ENCODE measurements at regions not wholly inside any gene's neighbourhood (a gene's known extent, or its start where the extent isn't known, plus 50 kb on each side); places are given as distances from the start of the nearest gene placed in this dataset.
A peak's percentile ranks its signal among the peaks of the same experiment; 100 is the strongest.

DNA sequence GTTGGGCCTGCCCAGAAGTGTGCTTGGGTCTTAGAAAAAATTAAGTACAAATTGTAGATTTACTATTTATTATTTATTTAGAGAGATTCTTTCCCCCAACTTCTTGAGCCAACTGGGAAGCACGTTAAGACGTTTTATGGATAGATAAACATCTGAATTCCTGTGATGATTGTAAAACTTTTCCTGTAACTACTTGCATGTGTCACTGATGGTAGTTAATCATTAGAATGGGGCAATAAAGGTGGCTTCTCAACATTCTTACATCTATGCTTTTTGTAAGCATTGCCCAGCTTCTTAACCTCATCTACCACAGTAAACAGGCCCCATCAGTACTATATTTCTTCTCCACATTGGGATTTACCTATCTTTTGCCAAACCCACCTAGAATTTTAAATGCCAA is 559.8 kb downstream of the LMO4 start:
- DNase-seq, result no peak

- DNase-seq, result no peak
Measured at GRCh38 chr1:87894062-87894461, 565.4 kb downstream of the LMO4 start.

DNA sequence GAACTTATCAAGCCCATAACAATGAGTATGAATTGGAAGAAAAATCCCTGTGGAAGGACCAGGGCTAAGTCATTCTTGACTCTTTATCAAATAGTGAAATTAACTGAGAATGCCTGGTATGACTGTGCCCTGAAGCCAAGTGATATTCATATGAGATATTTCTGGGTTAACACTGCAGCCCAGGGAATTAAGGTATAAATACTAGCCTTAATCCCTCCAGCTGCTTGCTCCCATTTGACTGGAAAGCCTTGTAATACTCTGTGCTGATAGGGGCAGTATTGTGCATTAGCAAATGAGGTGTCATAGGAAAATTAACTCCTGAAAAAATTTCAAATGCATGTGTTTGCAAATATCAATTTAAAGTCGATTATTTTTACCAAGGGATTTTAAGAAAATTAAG is 568.8 kb downstream of the LMO4 start:
- no peak for DNase-seq

- DNase-seq, result no peak
Measured at GRCh38 chr1:87898431-87898830, 569.8 kb downstream of the LMO4 start.

GRCh38 chr1:87899017-87899416 is 570.3 kb downstream of the LMO4 start:
- DNase-seq, result no peak

DNA sequence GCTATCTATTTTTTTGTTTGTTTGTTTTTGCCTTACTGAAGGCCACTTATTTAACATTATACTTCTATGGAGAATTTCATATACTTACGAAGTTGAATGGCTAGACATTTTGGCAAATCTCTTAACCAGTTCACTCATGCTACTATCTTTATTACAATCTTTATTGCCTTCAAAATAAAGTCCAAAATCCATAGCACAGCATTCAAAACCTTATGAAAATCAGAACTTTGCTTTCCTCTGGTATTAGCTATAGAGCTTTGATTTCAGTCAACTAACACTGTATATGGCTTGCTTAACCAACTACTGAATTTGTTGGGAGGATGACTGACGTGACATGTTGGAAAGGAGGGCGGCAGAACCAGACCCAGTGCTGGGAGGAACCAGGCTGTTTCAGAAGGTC is 571.1 kb downstream of the LMO4 start:
- no peak for DNase-seq

DNA sequence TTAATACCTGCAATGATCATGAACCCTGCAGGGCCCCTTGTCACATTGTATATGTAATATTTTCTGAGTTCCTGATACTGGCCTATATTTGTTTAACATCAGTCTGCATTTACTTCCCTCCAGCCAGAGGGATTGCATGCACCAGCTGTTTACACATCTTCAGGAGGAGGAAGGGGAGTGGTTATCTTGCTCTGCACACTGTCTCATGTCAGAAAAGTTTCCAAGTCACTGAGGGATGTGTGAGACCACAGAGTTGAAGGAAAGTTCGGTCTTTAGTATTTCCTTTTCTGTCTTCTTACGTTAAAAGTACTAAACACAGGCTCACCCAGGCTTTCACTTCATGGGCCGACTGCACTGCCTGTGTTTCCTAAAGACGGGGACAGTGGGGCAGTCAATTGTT is 574.1 kb downstream of the LMO4 start:
- no peak for DNase-seq

DNA sequence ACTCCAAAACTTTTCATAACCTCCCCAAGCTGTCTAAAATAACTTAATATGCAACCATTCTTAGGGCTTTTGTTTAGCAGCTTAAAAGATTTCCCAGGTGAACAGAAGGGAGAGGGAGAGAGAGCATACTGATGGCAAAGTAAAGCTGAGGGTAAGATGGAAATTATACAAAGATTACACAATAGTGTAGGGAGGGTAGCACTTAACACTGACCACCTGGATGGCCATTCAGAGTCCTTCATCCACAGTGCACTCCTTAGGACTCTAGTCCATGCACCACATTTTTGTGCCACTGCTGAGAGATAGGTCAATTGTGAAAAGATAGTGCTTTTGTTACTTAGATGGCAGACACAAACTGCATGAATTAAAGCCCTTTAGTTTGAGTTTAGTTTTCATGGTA is 574.6 kb downstream of the LMO4 start:
- no peak for DNase-seq

- DNase-seq, result no peak
Measured at GRCh38 chr1:87904651-87905050, 576.0 kb downstream of the LMO4 start.

- DNase-seq, result no peak
Measured at GRCh38 chr1:87905651-87906050, 577.0 kb downstream of the LMO4 start.

DNA sequence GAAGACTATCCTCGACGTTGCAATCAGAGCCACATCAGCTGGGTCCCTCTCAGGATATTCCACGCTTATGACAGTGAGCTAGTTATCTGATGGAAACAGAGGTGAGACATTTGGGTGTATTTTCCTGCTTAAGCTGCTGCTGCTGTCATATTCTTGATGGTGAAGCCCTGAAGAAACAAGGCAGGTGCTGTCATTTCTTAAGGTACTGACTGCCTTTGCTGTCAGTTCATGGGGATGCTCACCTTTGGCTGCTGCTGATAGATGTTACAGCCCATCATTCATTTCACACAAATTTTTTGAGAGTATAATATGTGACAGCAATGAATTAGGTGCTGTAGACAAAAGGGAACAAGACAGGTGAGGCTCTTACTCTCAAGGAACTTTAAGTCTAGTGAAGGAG is 577.4 kb downstream of the LMO4 start:
- DNase-seq, result no peak

- DNase-seq, result no peak
Measured at GRCh38 chr1:87913361-87913760, 584.7 kb downstream of the LMO4 start.

DNA sequence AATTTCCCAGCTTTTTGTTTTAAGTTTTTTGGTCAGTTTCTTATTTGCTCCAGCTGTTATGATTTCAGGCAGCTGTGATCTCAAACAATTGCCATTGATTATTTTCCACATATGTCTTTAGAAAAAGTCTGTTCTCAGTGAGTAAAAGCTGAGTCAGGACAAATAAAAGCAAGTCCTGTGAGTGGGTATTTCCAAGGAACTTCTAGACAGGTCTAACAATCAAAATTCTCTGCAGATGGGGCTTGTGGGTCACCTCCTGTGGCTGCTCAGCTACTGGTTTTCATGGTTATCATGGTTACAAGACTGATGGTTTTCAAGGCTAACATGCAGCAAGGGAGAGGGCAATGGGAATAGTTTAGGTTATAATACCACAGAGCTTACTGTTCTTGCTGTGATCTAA is 585.7 kb downstream of the LMO4 start:
- DNase-seq, result no peak

DNA sequence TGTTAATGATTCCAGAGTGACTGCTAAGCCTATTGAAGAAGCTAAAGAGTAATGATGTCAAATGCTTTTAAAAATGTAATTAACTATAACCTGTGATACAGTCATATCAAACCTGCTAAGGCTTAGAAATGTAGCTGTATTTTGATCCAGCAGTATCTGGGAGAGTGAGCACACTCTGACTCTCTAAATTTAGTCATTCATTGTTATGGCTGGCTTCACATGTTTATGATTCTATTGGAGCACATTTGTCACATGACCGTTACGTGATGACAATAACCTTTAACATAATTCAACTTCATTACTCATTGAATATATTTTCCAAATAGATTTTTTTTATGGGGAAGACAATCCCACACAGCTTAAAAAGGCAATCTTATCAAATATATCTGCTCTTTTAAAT is 587.1 kb downstream of the LMO4 start:
- peak; percentile 7 for DNase-seq

- no peak for DNase-seq
Measured at GRCh38 chr1:87916965-87917364, 588.3 kb downstream of the LMO4 start.

DNA sequence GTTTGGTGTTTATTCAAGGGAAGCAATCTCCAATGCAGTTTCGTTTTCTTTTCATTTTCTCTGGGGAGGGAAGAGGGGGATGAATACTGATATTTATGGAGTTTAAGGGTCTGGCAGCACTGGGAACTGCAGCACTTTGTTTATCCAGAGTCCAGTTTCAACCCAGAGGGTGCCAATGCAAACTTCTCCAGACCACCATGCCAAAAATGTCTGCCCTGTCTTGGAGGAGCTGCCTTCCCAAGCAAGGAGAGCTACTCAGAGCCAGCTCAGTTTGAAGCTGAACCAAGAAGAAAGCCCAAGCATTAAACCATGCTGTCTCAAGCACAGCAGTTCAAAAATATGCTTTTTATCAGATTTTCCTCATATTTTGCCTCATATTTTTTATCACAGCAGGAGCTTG is 589.7 kb downstream of the LMO4 start:
- no peak for DNase-seq

GRCh38 chr1:87922885-87923284 is 594.2 kb downstream of the LMO4 start:
- DNase-seq, result no peak

GRCh38 chr1:87926131-87926830 is 597.6 kb downstream of the LMO4 start:
- no peak for DNase-seq

GRCh38 chr1:87926921-87927320 is 598.2 kb downstream of the LMO4 start:
- DNase-seq, result no peak

DNA sequence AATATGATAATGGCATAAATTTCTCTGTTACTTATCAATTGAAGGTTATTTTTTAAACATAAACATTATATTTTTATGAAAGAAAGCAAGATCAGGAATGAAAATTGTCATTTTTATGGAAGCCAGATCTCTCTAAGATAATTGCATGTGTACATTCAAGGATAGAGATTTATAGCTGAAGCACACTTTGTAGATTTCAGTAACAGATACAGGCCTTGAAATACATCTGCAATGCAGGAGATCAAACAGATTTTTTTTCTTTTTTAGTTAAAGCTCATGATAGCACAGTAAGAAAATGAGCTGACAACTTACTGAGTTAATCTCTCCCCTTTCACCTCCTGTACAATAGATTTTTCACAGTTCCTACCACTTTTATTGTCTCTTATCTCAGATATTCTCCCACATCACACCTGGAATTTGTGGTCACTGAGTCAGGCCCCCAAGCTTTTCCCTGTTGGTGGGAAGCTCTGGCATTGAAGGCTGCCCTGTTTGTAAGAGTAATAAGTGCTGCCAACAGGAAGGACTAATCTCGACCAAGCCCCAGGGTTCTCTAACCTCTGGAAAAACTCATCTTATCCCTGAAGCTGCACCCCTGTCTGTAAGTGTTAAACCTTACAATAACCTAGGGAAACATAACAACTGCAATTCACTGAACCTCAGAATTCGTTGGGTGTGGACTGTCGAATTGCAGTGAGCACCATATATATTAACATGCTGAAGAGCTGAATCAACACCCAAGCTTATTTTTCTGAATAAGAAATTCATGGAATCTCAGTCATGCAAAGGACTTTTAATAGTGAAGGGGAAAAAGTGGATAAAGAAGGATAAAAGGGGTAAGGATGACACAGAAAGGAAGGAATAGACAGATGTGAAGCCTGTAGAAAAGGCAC is 599.0 kb downstream of the LMO4 start:
- no peak for DNase-seq

GRCh38 chr1:87928623-87929022 is 599.9 kb downstream of the LMO4 start:
- no peak for DNase-seq

DNA sequence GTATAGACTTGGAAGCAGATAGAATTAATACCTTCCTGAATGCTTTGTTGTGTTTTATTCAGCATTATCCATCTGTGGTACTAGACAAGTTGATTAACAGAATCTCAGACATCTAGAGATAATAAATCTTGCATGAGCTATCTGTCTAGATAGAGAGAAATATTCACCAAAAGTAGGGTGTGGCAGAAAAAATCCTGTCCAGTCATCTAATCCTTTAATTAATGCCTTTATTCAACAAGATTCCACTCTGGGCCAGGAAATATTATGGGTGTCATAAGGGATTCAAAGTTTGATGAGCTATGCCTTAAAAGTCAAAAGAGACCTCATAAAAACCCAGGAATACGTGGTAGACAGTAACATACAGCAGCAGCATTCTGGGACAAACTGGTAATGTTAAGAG is 601.2 kb downstream of the LMO4 start:
- DNase-seq, result no peak

DNA sequence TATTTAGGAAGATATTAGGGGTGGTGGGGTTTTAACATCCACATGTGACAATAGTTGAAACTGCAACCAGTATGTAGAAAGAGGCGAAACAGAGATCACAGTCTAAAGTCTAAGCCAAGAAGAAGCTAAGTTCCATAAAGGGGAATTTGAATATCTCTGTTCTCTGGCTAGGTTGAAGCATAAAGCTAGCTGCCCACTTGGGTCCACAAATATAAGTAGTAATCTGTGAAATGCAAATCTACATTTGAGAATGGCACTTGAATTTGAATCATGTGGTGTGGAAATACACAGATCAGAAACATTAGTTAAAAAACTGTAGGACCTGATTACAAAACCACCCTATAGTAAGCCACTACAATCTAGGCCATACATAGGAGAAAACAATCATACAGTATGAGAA is 602.1 kb downstream of the LMO4 start:
- no peak for DNase-seq

DNA sequence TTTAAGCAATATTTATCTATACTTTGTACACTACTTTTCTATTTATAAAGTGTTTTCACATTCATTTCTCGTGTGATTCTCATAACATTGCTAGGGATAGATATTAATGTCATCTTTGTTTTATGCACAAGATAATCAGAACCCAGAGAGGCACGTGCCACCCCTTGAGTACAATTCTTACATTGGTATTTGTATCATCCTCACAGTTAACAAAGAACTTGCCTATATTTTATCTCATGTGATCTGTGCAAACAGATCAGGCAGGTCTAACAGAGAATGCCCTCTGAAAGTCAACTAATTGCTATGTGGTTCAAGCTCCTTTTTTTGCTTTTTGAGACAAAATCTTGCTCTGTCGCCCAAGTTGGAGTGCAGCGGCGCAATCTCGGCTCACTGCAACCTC is 604.5 kb downstream of the LMO4 start:
- no peak for DNase-seq

DNA sequence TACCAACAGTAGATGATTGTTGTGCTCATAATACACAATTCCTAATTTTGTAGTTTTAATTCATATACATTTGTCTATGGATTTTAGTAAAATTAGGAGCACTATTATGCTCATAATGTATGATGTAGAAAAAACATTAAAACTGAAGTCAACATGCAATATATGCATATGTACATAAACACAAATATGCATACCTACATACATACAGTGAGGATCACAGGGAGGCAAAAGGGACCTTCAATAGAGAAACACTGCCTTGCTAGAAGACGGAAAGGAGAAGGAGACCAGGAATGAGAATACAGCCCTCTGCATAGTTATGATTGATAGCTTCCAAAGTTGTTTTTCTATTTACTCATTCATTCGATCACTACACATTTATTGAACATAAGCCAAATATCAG is 606.5 kb downstream of the LMO4 start:
- DNase-seq, result no peak

Data from HCEC 1CT (cell line).